Fibroblast of pulmonary artery (primary cell): ENCODE measurements at regions not wholly inside any gene's neighbourhood (a gene's known extent, or its start where the extent isn't known, plus 50 kb on each side); places are given as distances from the start of the nearest gene placed in this dataset.
A peak's percentile ranks its signal among the peaks of the same experiment; 100 is the strongest.

Experiments used
- DNase-seq: peaks from one replicate; pipeline ENCODE4 v3.0.0-alpha.2; 2010; ENCODE audit warnings: low read depth
- H3K4me3 ChIP-seq: replicated peaks from 2 replicates; pipeline ENCODE4 v1.5.1; 2011; ENCODE audit warnings: low read depth, mild to moderate bottlenecking, control low read depth, low read length, moderate library complexity
- TF ChIP-seq, protein P1 (sequence below): IDR thresholded peaks from 2 replicates; pipeline ENCODE4 v1.5.1; 2011; ENCODE audit warnings: mild to moderate bottlenecking, control low read depth, low read length, inconsistent platforms; ENCODE audit errors: missing control alignments

DNA sequence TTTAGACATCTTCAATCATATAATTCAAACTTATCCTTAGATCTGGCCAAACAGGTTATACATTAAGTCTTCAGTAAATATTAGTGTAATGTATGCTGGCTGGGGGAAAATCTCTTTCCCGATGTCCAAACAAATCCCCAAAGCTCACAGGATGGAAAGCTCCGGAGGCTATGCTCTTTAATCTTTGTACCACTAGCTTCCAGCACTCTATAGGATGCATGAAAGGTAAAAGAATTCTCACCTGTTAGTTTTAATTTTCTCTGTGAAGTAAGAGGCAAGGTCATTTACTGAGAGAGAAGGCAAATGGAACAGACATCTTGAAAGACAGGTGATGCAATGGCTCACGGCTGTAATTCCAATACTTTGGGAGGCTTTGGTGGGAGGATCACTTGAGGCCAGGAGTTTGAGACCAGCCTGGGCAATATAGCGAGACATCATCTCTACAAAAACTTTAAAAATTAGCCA lies 99.8 kb upstream of the KIF5B start:
- H3K4me3 ChIP-seq = no peak overlapping the region
- no peak for DNase-seq
- TF ChIP-seq, protein P1, sequence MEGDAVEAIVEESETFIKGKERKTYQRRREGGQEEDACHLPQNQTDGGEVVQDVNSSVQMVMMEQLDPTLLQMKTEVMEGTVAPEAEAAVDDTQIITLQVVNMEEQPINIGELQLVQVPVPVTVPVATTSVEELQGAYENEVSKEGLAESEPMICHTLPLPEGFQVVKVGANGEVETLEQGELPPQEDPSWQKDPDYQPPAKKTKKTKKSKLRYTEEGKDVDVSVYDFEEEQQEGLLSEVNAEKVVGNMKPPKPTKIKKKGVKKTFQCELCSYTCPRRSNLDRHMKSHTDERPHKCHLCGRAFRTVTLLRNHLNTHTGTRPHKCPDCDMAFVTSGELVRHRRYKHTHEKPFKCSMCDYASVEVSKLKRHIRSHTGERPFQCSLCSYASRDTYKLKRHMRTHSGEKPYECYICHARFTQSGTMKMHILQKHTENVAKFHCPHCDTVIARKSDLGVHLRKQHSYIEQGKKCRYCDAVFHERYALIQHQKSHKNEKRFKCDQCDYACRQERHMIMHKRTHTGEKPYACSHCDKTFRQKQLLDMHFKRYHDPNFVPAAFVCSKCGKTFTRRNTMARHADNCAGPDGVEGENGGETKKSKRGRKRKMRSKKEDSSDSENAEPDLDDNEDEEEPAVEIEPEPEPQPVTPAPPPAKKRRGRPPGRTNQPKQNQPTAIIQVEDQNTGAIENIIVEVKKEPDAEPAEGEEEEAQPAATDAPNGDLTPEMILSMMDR = no peak

DNA sequence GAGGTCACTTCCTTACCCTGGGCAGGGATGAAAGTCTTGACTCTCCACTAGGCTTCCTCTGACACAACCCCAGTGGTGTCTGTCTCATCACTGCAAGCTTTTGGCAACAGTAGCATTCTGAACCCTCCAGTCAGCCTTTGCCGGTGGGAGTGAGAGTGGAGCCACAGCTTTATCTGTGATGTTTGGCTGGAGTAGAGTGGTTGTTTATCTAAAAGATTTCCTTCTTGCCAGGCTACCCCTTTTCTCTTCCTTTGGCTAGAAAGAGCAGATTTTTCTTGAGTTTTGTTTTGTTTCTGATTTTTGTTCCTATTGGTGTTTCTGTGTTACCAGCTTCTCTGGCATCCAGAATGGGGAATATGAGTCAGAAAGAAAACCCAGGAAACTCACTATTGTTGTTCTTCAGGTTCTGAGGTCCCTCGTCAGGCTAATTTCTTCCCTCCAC lies 98.9 kb upstream of the KIF5B start:
- TF ChIP-seq, protein P1 = no peak

DNA sequence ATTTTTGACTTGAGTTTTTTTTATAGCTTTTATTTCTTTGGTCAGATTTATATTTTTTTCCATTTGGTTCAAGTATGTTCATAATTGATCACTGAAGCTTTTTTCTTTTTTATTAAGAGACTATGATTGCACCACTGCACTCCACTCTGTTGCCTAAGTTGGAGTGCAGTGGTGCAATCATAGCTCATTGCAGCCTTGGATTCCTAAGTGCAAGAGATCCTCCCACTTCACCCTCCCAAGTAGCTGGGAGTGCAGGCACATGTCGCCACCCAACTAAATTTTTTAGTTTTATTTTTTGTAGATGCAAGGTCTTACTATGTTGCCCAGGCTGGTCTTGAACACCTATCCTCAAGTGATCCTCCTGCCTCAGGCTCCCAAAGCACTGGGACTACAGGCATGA lies 97.7 kb upstream of the KIF5B start:
- DNase-seq = peak; percentile 63
- H3K4me3 ChIP-seq = no peak overlapping the region
- TF ChIP-seq, protein P1 = no peak

More for the DNA sequence above, 98.9 kb upstream of the KIF5B start:
- no peak overlapping the region for H3K4me3 ChIP-seq
- DNase-seq = peak; percentile 88

DNA sequence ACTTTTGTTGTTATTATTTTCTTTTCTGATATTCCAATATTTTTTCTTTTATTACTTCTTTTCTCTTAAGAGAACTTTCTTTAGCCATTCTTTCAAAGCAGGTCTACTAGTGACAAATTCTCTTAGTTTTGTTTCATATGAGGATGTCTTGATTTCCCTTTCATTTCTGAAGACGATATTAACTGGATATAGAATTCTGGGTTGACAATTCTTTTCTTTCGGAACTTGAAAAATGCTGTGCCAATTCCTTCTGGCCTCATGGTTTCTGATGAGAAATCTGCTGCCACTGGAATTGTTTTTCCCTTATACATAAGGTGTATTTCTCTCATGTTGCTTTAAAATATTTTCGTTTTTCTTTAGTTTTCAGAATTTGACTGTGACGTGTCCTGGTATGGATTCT lies 97.0 kb upstream of the KIF5B start:
- no peak for DNase-seq
- H3K4me3 ChIP-seq = no peak overlapping the region
- TF ChIP-seq, protein P1 = no peak

DNA sequence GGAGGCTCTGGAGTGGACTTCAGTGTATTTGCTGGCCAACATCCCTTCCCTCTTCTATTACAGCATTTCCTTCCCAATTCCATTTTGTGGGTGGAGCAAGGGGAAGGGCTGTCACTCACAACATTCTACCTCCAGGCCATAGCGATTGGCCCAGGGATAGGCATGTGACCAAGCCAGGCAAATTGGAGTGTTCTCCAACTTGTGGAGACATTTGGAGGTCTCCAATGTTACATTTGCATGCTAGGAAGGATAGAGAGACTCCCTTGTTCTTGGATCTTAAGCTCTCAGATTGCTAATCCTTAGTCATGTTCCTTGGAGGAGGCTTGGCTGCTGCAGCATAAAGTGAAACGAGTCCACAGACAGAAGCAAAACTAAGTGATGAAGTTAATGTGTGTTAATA lies 95.6 kb upstream of the KIF5B start:
- DNase-seq = no peak
- TF ChIP-seq, protein P1 = no peak
- no peak overlapping the region for H3K4me3 ChIP-seq

DNA sequence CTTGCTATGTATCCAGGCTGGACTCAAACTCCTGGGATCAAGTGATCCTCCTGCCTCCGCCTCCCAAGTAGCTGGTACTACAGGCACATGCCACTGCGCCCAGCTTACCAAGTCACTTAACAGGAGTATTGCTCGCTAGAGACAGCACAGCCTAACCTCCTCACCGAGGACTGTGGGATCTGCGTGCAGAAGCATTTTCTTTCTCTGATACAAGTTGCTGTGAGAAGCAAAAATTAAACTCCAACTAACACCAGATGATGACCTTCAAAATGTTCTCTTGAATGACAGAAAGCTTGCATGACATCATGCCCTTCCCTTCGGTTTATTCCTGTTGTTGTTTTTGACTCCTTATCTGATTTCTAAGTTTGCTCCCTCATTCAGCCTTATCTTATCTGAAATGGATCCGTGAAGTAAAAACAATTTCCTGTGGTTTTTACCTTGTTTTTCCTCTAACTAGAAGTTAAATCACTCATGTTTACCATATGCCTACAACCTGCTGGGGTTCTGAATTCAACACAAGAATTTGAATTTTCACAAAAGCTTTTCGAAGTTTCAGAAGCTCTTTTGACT lies 94.4 kb upstream of the KIF5B start:
- TF ChIP-seq, protein P1 = no peak
- peak; percentile 37 for DNase-seq
- H3K4me3 ChIP-seq = no peak overlapping the region
